CD4-positive, alpha-beta T cell treated with Interleukin-10 for 1 hour (primary cell): ENCODE measurements at regions not wholly inside any gene's neighbourhood (a gene's known extent, or its start where the extent isn't known, plus 50 kb on each side); places are given as distances from the start of the nearest gene placed in this dataset.

ENCODE experiments used
- DNase-seq: peaks from one replicate; pipeline ENCODE4 v3.0.0-alpha.2; 2020

GRCh38 chr4:117447925-117448324 is 362.5 kb upstream of the TRAM1L1 start:
- DNase-seq = peak; percentile 14

GRCh38 chr4:117455088-117455487 is 369.7 kb upstream of the TRAM1L1 start:
- no peak for DNase-seq

- DNase-seq = no peak
Measured at GRCh38 chr4:117466388-117466787, 381.0 kb upstream of the TRAM1L1 start.

DNA sequence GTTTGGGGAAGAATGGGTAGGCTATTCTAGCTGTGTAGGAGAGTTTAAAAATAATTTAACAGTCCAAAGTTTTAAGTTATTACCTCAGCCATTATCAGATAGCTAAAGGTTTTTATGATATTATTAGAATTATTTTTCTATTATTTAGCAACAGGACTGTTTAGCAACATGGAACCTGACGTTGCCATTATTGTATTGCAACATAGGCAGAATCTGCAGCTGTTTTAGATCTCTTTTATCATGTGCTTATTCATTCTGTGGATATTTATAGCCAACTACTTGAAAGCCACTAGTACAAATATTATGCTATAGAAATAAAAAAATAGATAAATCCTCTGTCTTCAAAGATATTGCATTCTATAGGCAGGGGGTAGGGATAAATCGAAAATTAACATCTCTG is 382.0 kb upstream of the TRAM1L1 start:
- no peak for DNase-seq

GRCh38 chr4:117474987-117475386 is 389.6 kb upstream of the TRAM1L1 start:
- no peak for DNase-seq

DNA sequence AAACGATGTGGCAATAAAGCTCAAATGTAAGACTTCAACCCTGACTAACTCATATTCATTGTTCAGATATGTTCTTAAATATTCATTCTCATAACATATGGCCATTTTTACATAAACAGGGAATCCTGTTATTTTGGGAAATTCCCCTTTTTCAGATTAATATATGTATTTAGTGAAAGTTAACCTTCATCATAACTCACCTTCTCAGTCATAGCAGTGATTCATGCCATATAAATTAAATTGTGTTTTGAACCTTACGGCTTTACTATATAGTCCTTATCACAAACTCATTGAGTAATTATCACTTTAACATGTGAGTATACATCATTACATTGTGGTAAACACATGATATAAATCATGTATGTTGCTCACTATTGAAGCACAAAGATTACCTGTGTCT is 392.5 kb upstream of the TRAM1L1 start:
- DNase-seq = no peak

DNA sequence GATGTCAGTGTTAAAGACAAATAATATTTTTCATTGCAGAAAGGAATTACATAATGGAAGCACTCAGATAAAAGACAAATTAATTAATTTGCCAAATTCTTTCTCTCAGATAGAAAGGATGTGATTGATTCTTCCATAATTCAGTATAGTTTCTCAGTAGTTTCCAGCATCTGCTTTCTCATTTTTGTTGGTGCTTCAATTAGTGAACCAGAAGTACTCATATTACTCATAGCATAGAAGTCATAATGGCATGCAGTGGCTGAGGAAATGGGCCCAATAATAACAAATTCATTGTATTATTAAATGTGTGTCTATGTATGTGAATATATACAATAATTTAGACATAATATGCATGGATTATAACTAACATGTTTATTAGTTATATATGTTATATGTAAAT is 393.3 kb upstream of the TRAM1L1 start:
- DNase-seq = no peak

DNA sequence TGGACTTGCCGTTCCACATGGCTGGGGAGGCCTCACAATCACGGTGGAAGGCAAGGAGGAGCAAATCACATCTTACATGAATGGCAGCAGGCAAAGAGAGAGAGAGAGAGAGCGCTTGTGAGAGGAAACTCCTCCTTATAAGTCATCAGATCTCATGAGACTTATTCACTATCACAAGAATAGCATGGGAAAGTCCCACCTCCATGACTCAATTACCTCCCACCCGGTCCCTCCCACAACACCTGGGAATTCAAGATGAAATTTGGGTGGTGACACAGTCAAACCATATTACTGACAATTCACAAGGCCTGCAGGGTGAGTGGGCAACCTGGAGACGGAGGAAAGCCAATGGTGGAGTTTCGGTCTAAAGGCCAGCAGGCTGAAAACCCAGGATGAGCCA is 394.3 kb upstream of the TRAM1L1 start:
- no peak for DNase-seq

- DNase-seq = no peak
Measured at GRCh38 chr4:117481742-117482141, 396.4 kb upstream of the TRAM1L1 start.

DNA sequence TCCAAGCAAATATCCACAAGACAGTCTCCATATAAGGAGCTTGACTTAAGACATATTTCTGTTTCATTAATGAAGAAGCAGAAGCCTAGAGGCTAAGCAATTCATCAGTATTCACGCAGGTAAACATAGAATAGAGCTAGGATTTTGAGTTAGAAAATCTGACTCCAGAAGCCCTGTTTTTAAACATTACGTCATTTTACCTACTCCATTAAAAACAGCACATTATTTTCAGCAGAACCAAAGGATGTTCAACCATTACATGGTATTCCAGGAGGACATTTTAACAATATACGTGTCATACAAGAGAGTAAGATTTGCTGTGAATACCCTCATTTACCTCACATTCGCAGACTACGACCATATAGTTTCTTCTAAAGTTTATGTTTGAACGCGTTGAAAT is 403.3 kb upstream of the TRAM1L1 start:
- no peak for DNase-seq

- DNase-seq = no peak
Measured at GRCh38 chr4:117489107-117489506, 403.7 kb upstream of the TRAM1L1 start.

- DNase-seq = no peak
Measured at GRCh38 chr4:117491516-117491915, 406.1 kb upstream of the TRAM1L1 start.

GRCh38 chr4:117495802-117496201 is 410.4 kb upstream of the TRAM1L1 start:
- no peak for DNase-seq

DNA sequence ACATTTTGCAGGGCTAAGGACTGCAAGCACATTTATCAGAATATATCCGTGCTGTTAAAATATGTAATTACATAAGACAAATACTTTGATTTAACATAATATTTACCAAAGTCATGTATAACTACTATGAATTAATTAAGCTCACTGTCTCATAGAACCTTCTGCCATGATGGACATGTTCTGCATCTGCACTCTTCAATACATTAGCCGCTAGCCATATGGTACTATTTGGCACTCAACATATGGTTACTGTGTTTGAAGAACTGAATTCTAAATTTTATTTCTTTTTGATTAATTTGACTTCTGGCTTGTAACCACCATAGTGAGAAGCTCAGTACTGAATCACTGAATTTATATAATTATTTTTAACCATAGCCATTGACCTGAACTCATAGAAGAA is 427.0 kb upstream of the TRAM1L1 start:
- DNase-seq = no peak

GRCh38 chr4:117514391-117515175 is 429.2 kb upstream of the TRAM1L1 start:
- no peak for DNase-seq

DNA sequence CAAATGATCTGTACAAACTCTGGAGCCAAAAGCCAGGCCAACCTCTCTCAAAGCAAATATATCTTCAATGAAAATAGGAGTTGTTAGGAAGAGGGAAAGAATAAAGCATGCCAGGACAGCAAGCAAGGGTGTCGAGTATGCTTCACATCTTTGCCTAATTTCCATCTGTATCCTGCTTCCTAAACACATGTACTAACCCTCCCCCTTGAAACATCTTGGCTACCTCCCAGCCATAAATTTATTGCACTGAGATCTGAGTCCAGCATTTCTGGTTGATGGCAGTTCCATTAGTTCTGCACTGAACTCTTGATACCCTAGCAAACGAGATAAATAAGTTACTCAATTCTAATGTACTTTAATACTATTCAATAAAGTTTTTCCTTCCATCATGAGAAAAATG is 430.5 kb upstream of the TRAM1L1 start:
- DNase-seq = no peak

DNA sequence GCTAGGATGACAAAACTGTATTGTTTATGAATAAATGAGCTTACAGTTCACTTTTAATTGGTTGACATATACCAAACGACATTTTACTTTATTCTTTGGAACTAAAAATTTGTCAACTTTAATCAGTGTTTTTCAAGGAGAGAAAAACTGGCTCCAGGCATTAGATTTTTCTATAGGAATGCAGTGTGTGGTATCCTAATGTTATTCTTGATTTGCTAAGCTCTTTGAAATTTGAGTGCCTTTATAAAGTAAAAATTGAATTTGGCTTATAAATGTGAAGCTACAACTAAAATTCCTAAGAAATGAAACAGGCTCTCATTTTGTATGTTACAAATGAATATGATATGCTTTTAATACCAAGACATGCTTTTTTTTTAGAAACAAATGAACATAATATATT is 442.2 kb upstream of the TRAM1L1 start:
- DNase-seq = no peak

DNA sequence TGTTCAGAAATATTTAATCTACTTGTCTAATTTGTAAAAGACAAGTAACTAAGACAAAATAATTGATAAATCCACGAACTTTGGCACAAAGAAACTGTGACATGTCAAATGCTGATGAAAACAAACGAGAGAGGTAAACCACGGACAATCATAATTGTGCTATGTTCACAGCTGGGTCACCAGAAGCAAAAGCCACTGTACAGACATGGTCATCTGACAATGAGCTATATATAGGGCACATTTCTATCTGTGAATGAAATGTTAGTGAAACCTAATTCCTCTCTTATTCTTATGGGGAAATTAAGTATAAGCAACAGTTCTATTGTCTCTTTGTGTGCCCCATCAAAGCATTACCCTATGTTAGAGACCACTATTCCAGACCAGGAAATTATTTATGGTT is 444.0 kb upstream of the TRAM1L1 start:
- DNase-seq = no peak

- DNase-seq = no peak
Measured at GRCh38 chr4:117533501-117533900, 448.1 kb upstream of the TRAM1L1 start.

DNA sequence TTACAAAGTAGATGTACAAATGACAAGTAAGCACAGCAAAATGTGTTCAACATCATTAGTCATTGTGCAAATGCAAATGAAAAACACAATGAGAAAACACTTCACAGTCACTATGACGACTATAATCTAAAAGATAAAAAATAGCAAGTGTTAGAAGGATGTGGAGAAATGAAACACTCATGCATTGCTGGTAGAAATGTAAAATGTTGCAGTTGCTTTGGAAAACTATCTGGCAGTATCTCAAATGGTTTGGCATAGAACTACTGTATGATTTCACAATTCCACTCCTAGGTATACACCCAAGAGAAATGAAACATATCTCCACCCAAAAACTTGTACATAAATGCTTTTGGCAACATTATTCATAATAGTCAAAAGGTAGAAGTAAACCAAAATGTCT is 459.7 kb upstream of the TRAM1L1 start:
- DNase-seq = no peak

DNA sequence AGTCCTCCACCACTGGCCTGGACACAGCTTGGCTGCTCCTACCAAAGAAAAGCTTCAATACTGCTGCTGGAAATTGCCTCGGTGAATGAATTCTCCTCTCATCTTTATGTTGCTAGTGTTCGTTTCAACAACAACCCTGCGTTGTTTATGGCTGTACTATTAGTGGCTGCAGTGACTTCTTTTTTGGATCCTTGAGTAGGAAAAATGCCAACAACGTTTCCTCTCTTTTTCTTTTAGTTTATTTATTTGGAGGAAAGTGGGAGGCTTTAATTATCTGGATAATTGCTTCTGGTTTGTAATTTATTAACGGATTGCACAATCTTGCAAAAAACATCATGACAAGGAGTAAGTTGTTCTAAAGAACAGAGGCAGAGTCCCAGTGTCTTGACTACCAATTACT is 464.1 kb upstream of the TRAM1L1 start:
- DNase-seq = no peak

DNA sequence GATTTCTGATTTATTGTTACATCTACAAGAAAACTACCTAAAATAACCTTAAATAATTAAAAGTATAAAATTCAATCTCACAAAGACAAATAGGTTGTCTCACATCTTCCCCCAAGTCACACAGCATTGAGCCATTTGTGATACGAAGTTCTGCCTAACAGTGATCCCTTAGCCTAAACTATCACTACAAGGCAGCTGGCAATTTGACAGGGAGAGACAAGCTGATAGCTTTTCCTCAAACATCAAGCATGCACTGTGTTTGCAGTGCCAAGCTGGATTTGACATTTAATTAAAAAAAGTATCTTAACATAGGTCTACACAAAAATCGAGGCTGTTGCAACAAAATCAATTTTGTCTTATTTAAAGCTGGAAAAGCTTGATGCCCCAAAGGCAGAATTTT is 464.7 kb upstream of the TRAM1L1 start:
- DNase-seq = no peak

DNA sequence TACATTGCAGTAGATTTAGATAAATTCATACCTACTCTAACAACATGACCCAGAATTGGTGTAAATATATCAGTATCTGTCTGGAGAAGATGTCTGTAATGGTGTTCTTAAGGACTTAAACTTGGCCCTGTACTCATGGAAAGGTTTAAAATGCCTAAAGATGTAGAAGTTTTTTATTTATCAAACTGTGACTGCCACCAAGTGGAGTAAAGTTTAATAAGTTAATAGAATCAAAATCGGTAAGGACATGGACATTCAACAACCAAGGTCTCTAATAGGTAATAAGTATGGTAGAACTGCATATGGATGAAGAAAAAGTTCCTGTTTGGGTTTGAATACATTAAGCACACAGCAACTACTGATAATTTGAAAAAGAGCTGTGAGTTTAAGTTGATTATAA is 474.0 kb upstream of the NDST3 start:
- no peak for DNase-seq

- no peak for DNase-seq
Measured at GRCh38 chr4:117574085-117574484, 460.2 kb upstream of the NDST3 start.

DNA sequence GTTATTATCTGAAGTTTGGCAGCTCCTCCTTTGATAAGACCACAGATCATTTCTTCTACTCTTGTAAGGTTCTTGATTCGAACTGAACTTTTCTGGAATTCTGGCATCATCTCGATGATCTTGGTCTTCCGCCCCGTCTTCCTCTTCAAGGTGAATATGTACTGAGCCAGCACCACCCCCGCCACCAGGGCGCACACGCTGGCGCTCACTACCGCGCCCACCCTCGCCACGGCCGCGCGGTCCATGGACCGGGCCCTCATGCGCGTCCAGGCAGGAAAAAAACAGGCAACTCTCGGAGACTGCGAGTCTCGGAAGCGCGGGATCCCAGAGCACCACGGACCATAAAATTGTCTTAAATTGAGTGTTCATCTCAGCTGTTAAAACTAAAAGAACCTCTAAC is 458.4 kb upstream of the NDST3 start:
- no peak for DNase-seq
